Uterus (tissue), 2 donors: ENCODE measurements at regions not wholly inside any gene's neighbourhood (a gene's known extent, or its start where the extent isn't known, plus 50 kb on each side); places are given as distances from the start of the nearest gene placed in this dataset.

ENCODE experiments used
- POLR2A ChIP-seq, 2 donors: fragments of 450-650 bp; IDR thresholded peaks; one replicate each; pipeline ENCODE4 v1.6.1; 2016; ENCODE audit warnings: antibody characterized with exemption in 2 of 2, mild to moderate bottlenecking in 1 of 2, moderate library complexity in 1 of 2
- TF ChIP-seq, protein P1 (sequence below), 4 experiments: fragments of 200-600 bp in 2 of 4; fragments of 450-650 bp in 2 of 4; sonication (generic) in 2 of 4; IDR thresholded peaks; one replicate each; pipeline ENCODE4 v1.5.1; 2016 to 2019; ENCODE audit warnings: antibody characterized with exemption in 4 of 4, mild to moderate bottlenecking in 2 of 4, moderate library complexity in 1 of 4

DNA sequence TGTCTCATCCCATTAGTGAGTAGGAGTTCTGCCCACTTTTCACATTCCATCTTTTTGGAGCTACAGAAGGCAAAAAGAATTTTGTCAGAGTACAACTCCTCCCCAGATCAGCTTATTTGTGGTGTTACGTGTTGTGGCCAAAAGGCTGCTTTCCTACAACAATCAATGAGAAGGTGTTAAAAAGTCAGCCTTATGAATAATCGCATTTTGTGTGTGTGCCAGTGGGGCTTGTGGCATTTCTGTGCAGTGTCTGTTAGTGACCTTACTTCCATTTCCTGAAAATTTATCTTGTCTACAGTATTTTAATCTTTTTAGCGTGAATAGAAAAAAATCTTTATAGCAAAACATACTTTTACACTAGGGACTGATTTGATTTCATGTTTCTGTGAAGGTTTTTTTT, 458.3 kb upstream of the LCORL start:
- TF ChIP-seq, protein P1, sequence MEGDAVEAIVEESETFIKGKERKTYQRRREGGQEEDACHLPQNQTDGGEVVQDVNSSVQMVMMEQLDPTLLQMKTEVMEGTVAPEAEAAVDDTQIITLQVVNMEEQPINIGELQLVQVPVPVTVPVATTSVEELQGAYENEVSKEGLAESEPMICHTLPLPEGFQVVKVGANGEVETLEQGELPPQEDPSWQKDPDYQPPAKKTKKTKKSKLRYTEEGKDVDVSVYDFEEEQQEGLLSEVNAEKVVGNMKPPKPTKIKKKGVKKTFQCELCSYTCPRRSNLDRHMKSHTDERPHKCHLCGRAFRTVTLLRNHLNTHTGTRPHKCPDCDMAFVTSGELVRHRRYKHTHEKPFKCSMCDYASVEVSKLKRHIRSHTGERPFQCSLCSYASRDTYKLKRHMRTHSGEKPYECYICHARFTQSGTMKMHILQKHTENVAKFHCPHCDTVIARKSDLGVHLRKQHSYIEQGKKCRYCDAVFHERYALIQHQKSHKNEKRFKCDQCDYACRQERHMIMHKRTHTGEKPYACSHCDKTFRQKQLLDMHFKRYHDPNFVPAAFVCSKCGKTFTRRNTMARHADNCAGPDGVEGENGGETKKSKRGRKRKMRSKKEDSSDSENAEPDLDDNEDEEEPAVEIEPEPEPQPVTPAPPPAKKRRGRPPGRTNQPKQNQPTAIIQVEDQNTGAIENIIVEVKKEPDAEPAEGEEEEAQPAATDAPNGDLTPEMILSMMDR (IDR thresholded peaks at IDR 0.05): no peak
- no peak for TF ChIP-seq POLR2A (IDR thresholded peaks at IDR 0.05)
